ENCODE measurements at regions not wholly inside any gene's neighbourhood (a gene's known extent, or its start where the extent isn't known, plus 50 kb on each side); places are given as distances from the start of the nearest gene placed in this dataset.
"Not testable (repeated sequence)": the region's sequence is repeated elsewhere in the genome, so short reads cannot be mapped to it uniquely, and the experiment has no call there.

DNA sequence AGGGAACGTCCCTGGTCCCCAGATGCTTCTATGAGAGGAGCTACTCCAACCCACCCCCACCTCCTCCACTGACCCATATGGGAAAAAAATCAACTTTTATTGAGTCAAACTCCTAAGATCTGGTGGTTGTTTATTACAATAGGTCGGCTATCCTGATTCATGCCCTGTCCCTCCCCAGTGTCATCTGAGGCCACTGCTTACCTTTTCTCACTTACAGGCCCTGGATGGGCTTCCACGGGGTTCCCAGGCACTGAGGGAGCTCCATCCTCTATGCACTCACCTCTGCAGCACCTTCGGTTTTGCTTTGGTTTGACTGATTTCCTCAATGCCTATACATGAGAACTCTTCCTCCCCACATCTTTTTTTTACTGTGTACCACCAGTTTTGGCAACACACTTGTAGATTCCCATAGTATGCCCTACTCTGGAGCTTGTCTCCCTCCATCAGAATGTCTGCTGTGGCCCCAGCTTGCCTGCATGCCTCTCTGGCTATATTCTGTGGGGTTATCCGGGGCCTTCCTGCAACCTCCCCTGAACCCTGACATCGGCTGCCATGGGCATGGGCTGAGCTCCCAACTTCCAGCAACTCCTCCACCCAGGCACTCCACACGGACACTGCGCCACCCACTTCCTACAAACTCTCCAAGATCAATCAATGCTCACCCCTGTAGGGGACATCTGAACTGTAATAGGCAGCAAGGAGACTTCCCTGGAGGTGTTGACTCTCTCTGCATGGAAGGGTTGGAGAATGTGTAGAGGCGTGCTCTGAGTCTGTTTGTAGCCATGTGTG lies 236.1 kb downstream of the VAPA start:
- no peak for DNase-seq (ENCODE audit: low spot score)
- no peak overlapping the region for H3K27ac ChIP-seq
- H3K4me3 ChIP-seq, result no peak overlapping the region
- TF ChIP-seq CTCF (IDR thresholded peaks at IDR 0.05), result no peak

- not testable (repeated sequence) for DNase-seq (ENCODE audit: low spot score); H3K27ac ChIP-seq; H3K4me3 ChIP-seq
Measured at GRCh38 chr18:10150576-10150975, 236.8 kb downstream of the VAPA start.

DNA sequence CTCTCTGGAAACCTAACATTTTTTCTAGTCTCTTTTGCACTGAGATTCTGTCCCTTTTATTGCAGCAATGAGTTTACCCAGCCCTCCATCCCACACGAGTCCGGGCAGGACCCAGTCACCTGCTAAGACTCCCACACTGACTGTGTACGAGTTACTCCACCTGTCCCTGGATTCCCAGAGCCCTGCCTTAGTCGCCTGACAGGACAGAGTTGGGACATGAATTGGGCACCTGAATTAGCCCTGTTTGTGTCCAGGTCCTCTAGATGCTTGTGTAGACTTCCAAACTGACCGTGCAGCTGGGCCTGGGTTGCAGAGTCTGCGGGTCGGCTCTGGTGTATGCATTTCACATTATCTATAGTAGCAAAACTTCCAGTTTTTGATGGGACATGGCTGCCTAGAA lies 238.7 kb downstream of the VAPA start:
- no peak for TF ChIP-seq CTCF (IDR thresholded peaks at IDR 0.05)

GRCh38 chr18:10153924-10154752 lies 240.3 kb downstream of the VAPA start:
- peak overlapping the region in 1 of 2 donors; percentile 34 for H3K27ac ChIP-seq
- DNase-seq (ENCODE audit: low spot score), result no peak
- TF ChIP-seq CTCF (IDR thresholded peaks at IDR 0.05), result no peak
- H3K4me3 ChIP-seq, result no peak overlapping the region

More for the DNA sequence above, 238.7 kb downstream of the VAPA start:
- H3K27ac ChIP-seq, result no peak overlapping the region
- no peak overlapping the region for H3K4me3 ChIP-seq
- DNase-seq (ENCODE audit: low spot score), result no peak

- Histone ChIP-seq H3K4me3 (no peak overlapping the region), H3K27ac (no peak overlapping the region)
- no peak for DNase-seq (ENCODE audit: low spot score)
- TF ChIP-seq CTCF (IDR thresholded peaks at IDR 0.05), result no peak
Measured at GRCh38 chr18:10157706-10158105, 243.9 kb downstream of the VAPA start.

DNA sequence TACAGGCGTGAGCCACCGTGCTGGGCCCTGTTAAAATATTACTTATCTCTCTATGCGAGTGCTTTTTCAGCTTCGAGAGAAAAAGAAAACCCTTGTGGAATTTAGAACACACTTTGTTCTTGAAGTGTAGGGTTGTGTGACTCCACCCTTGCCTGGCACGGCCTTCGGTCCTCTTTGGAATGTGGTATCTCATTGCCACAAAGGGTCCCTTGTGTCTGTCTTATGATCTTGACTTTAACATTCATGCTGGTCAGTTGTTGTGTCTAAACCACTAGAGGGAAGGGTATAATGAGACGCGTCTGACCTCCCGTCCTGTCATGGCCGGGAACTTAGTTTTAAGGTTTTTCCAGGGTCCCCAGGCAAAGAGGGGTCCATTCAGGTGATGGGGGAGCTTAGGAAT lies 246.4 kb downstream of the VAPA start:
- Histone ChIP-seq H3K4me3 (no peak overlapping the region), H3K27ac (no peak overlapping the region)
- no peak for DNase-seq (ENCODE audit: low spot score)
- no peak for TF ChIP-seq CTCF (IDR thresholded peaks at IDR 0.05)

DNA sequence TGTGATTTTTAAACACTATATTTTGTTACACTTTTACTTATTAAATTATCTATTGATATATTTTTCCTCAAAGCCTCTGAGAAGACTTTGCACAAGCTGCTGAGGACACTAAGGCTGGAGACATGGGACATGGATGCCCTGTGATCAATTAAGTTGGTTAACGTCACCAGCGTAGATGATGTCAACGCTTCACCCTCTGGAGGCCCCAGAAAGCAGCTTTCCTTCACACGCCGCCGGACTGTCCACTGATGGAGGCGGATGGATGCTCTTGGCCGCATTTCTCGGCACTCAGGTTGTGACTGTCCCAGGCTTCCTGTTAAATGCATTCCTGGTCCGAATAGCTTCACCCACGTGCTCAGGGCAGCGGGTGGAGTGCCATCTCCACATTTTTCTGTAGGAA lies 247.5 kb downstream of the VAPA start:
- Histone ChIP-seq H3K27ac (no peak overlapping the region), H3K4me3 (no peak overlapping the region)
- TF ChIP-seq CTCF (IDR thresholded peaks at IDR 0.05), result no peak
- no peak for DNase-seq (ENCODE audit: low spot score)
